Midbrain (tissue), 1 donor: ENCODE measurements at regions not wholly inside any gene's neighbourhood (a gene's known extent, or its start where the extent isn't known, plus 50 kb on each side); places are given as distances from the start of the nearest gene placed in this dataset.
"Not testable (repeated sequence)": the region's sequence is repeated elsewhere in the genome, so short reads cannot be mapped to it uniquely, and the experiment has no call there.

Experiments
- DNase-seq: peaks from one replicate; lab custom pipeline; 2025; lab: John Stamatoyannopoulos, UW

DNA sequence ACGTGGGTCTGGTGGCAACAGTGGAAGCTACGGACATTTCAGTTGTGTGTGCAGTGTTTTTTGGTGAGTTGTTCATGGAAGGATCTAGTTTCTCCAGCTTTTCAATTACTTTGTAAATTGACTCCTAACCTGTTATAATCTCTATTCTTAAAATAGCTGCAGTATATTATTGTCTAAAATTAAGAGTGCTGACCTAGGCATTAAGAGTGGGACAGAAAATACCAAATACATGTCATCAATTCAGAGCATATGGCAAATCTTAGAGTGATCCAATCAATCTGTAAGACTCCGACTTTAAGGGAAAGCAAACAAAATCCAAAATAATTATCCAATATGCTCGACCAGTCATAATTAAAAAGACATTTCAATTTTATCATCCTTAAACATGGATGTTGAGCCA is 338.1 kb upstream of the PCDH9 start:
- DNase-seq: no peak

DNA sequence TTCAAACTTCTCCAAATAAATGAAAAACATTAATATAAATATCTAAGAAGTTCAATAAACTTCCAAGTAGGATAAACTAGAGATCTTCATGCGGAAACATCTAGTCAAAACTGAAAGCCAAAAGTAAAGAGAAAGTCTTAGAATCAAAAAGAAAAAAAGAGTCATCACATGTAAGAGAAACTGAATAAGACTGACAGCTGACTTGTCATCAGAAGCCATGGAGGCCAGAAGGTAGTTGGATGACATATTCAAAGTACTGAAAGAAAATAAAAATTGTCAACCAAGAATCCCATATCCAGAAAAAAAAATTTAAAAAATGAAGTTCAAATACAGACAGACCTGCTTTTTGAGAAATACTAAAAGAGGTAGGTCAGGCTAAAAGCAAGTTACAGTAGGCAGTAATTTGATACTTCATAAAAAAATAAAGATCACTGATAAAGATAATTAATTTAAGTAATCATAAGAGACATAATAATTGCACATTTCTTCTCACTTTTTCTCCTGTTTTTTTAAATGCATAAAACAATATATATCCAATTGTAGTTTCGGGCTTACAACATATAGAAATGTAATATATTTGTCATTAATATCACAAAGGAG is 327.6 kb upstream of the PCDH9 start:
- DNase-seq: no peak

DNA sequence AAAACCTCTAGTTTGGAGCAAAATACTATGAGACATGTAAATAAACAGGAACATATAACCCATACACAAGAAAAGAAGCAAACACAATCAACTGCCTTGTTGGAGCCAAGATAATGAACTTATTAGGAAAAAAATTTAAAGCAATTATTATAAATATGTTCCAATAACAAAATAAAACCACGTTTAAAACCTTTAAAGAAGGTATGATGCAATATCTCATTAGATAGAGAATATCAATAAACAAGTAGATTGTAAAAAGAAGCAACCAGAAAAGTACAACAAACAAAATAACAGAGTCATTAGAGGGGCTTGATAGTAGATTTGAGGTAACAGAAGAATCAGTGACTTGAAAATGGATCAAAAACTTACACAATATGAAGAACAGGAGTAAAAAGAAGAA is 327.0 kb upstream of the PCDH9 start:
- no peak for DNase-seq

- DNase-seq: no peak
Measured at GRCh38 chr13:67554746-67555452, 324.8 kb upstream of the PCDH9 start.

GRCh38 chr13:67554286-67554685 is 324.1 kb upstream of the PCDH9 start:
- no peak for DNase-seq

GRCh38 chr13:67549331-67549730 is 319.2 kb upstream of the PCDH9 start:
- DNase-seq: no peak

DNA sequence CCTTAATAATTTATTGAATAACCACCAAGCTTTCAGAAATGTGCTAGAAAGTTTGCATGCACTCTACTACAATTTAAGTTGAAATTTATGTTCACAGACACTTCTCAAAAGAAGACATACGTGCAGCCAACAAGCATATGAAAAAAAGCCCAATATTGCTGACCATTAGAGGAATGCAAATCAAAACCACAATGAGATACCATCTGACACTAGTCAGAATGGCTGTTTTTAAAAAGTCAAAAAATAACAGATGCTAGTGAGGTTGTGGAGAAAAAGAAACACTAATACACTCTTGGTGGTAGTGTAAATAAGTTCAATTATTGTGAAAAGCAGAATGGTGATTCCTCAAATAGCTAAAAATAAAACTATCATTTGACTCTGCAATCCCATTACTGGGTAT is 308.8 kb upstream of the PCDH9 start:
- no peak for DNase-seq

GRCh38 chr13:67520886-67521285 is 290.8 kb upstream of the PCDH9 start:
- DNase-seq: no peak

GRCh38 chr13:67519356-67519755 is 289.2 kb upstream of the PCDH9 start:
- no peak for DNase-seq

- no peak for DNase-seq
Measured at GRCh38 chr13:67518785-67519184, 288.6 kb upstream of the PCDH9 start.

DNA sequence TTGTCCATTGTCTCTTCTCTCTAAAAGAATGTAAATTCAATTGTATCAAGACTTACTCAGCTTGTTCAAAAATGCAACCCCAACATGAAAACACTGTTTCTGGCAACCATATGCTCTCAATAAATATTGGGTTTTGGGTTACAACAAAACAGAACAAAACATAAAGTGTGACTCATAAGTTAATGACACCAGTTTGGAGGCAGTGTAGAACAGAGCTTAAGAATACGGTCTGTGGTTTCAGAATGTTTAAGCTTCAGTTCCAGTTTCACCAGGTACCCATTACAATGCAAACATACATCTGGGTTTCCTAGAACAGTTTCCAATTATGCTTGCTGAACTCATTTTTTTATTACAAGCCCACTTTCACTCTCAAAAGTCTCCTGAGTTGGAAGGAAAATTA is 285.8 kb upstream of the PCDH9 start:
- no peak for DNase-seq

DNA sequence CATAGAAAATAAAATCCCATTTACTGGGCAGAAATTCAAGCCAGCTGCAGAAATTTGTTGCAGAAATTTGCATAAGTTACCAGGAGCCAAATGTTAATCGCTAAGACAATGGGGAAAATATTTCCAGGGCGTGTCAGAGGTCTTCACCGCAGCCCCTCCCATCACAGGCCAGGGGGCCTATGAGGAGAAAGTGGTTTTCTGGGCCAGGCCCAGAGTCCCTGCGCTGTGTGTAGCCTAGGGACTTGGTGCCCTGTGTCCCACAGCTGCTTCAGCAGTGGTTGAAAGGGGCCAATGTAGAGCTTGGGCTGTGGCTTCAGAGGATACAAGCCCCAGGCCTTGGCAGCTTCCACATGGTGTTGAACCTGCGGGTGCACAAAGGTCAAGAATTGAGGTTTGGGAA is 278.9 kb upstream of the PCDH9 start:
- no peak for DNase-seq

- DNase-seq: not testable (repeated sequence)
Measured at GRCh38 chr13:67508275-67508674, 278.1 kb upstream of the PCDH9 start.

GRCh38 chr13:67506407-67506806 is 276.3 kb upstream of the PCDH9 start:
- no peak for DNase-seq

DNA sequence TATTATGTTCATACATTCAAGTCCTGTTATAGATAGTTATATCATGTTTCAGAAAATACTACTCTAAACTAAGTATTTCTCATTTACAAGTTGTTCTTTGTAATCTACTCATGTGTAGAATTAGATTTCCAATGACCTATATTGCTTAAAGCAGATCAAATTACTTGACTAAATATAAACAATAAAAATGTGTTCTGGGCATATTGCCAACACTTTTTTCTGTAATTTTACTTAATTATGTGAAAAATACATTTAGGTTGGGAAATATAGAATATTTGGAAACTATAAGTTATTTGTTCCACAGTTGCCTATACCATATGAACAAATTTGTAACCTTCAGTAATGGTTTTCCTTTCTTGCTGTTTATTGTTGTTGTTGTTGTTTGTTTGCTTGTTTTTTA is 275.2 kb upstream of the PCDH9 start:
- no peak for DNase-seq

- no peak for DNase-seq
Measured at GRCh38 chr13:67498948-67499347, 268.8 kb upstream of the PCDH9 start.

- no peak for DNase-seq
Measured at GRCh38 chr13:67493835-67494234, 263.7 kb upstream of the PCDH9 start.

DNA sequence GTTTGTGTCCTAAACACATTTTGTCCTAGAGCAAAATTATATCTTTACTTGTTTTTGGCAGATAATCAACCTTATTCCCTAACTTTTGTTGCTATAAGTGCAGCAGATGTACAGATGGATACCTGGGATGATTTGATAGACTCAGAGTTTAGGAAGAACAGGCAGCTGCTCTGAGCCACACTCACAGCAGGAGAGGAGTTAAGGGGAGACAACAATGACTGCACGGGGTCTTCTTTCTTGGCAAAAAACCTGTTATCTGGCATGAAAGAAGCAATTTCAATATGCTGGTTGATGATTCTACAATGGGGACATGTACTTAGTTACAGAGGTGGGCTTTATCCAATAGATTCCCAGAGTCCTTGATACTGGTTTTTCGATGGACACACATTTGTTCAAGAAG is 258.9 kb upstream of the PCDH9 start:
- no peak for DNase-seq

DNA sequence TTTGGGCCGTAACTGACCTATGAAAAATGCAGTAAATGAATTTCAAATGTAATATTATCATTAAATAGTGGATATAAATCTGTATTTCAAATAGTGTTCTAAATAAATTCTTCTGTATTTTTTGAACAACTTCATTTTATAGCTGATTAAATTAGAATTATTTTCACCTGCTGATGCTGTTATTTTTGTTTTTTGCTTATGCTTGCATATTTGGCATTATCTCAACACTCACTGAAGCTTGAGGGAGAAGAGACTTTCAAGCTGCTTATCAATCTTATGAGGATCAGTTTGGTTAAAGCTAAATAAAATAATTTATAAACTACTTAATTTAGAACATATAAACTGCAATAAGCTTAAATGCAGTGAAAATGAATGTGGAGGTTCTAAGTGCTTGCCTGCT is 251.3 kb upstream of the PCDH9 start:
- DNase-seq: no peak

- no peak for DNase-seq
Measured at GRCh38 chr13:67474115-67474514, 244.0 kb upstream of the PCDH9 start.

DNA sequence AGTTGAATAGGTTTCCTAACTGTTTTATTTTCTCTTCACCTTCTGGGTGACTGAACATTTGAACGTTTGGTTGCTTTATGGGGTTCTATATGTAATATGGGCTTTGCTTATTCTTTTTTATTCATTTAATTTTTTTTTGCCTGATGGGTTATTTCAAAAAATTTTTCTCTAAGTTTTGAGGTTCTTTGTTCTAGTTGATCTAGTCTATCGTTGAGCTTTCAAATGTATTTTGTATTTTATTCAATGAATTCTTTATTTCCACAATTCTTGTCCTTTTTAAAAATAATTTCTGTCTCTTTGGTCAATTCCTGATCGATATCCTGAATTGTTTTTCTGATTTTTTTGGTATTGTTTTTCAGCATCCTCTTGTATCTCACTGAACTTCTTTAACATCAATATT is 239.5 kb upstream of the PCDH9 start:
- DNase-seq: no peak

DNA sequence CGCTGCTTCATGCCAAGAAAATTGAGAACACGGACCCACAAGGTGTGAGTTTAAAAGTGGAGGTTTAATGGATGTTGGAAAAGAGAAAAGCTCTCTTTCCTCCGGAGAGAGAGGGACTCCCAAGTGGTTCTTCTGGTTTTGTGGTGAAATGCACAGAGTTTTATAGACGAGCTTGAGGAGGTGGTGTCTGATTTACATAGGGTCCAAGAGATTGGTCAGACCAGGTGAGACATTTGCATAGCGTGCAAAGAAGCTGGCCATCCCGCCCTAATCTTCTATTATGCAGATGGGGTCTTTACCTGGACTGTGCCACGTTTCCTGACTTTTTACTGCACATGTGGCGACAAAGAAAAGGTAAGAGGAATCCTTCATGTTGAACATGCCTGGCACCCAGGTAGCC is 236.4 kb upstream of the PCDH9 start:
- DNase-seq: no peak

GRCh38 chr13:67464154-67464553 is 234.0 kb upstream of the PCDH9 start:
- DNase-seq: no peak

DNA sequence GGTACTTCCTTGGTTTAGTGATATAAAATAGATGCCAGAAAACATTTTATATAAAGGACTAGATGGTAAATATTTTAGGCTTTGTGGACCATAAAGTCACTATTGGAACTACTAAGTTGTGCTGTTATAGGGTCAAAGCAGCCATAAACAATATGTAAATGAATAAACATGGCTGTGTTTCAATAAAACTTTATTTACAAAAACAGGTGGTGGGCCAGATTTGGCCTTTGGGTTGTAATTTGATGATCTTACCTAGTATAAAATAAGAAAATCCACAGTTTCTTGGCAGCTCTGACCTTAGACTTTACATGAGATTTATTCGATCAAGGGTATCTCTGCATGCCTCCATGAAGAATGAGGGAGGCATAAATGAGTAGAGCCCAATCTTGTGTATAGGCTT is 232.0 kb upstream of the PCDH9 start:
- DNase-seq: no peak
